GM18909 (cell line): ENCODE measurements at regions not wholly inside any gene's neighbourhood (a gene's known extent, or its start where the extent isn't known, plus 50 kb on each side); places are given as distances from the start of the nearest gene placed in this dataset.
"Not testable (repeated sequence)": the region's sequence is repeated elsewhere in the genome, so short reads cannot be mapped to it uniquely, and the experiment has no call there.

Experiments
- ATAC-seq: cut with Tn5 transposase; IDR thresholded peaks from one replicate; pipeline ENCODE4 v1.9.1; 2021; ENCODE audit warnings: mild to moderate bottlenecking; ENCODE audit not compliant: unreplicated experiment, poor library complexity

GRCh38 chr9:85163825-85164224, 494.3 kb downstream of the NTRK2 start:
- ATAC-seq: no peak

- no peak for ATAC-seq
Measured at GRCh38 chr9:85163415-85163814, 493.9 kb downstream of the NTRK2 start.

- ATAC-seq: no peak
Measured at GRCh38 chr9:85162822-85163221, 493.3 kb downstream of the NTRK2 start.

- not testable (repeated sequence) for ATAC-seq
Measured at GRCh38 chr9:85160944-85161343, 491.4 kb downstream of the NTRK2 start.

- no peak for ATAC-seq
Measured at GRCh38 chr9:85158512-85158911, 489.0 kb downstream of the NTRK2 start.

GRCh38 chr9:85157772-85158171, 488.2 kb downstream of the NTRK2 start:
- no peak for ATAC-seq

GRCh38 chr9:85156652-85157051, 487.1 kb downstream of the NTRK2 start:
- no peak for ATAC-seq

GRCh38 chr9:85155352-85155751, 485.8 kb downstream of the NTRK2 start:
- ATAC-seq: no peak

GRCh38 chr9:85151741-85152140, 482.2 kb downstream of the NTRK2 start:
- ATAC-seq: no peak

GRCh38 chr9:85151162-85151561, 481.6 kb downstream of the NTRK2 start:
- ATAC-seq: no peak

- no peak for ATAC-seq
Measured at GRCh38 chr9:85147046-85147640, 477.6 kb downstream of the NTRK2 start.

- ATAC-seq: no peak
Measured at GRCh38 chr9:85142968-85143367, 473.4 kb downstream of the NTRK2 start.

- no peak for ATAC-seq
Measured at GRCh38 chr9:85142496-85142911, 473.0 kb downstream of the NTRK2 start.

- no peak for ATAC-seq
Measured at GRCh38 chr9:85137696-85138095, 468.2 kb downstream of the NTRK2 start.

- ATAC-seq: no peak
Measured at GRCh38 chr9:85136987-85137386, 467.5 kb downstream of the NTRK2 start.

- ATAC-seq: no peak
Measured at GRCh38 chr9:85136507-85136906, 467.0 kb downstream of the NTRK2 start.

GRCh38 chr9:85130764-85131163, 461.2 kb downstream of the NTRK2 start:
- no peak for ATAC-seq

GRCh38 chr9:85130260-85130659, 460.7 kb downstream of the NTRK2 start:
- no peak for ATAC-seq

- no peak for ATAC-seq
Measured at GRCh38 chr9:85129514-85129913, 460.0 kb downstream of the NTRK2 start.

GRCh38 chr9:85118990-85119755, 449.6 kb downstream of the NTRK2 start:
- ATAC-seq: no peak

GRCh38 chr9:85117831-85118230, 448.3 kb downstream of the NTRK2 start:
- ATAC-seq: no peak

GRCh38 chr9:85115473-85115872, 445.9 kb downstream of the NTRK2 start:
- ATAC-seq: no peak
